SU-DHL-6 (cell line): ENCODE measurements at regions not wholly inside any gene's neighbourhood (a gene's known extent, or its start where the extent isn't known, plus 50 kb on each side); places are given as distances from the start of the nearest gene placed in this dataset.

ENCODE experiments used
- H2AFZ ChIP-seq: fragments of 200-600 bp; sonication (generic); 2 replicates; pipeline ENCODE4 v1.6.1; 2014; ENCODE audit warnings: low read depth, mild to moderate bottlenecking, moderate library complexity, mixed read lengths, antibody characterized with exemption, low read length; ENCODE audit not compliant: severe bottlenecking
- H3F3A ChIP-seq: fragments of 200-600 bp; shearing (Covaris generic); 2 replicates; pipeline ENCODE4 v1.6.0; 2016; ENCODE audit warnings: antibody characterized with exemption, mild to moderate bottlenecking; ENCODE audit not compliant: insufficient read depth
- H3K27ac ChIP-seq: fragments of 200-600 bp; sonication (generic); 2 replicates; pipeline ENCODE4 v1.5.1; 2016; ENCODE audit warnings: low read depth, mild to moderate bottlenecking, low read length, moderate library complexity, mixed read lengths
- H3K27me3 ChIP-seq: fragments of 200-600 bp; sonication (generic), shearing (Covaris generic); 2 replicates; pipeline ENCODE4 v1.6.0; 2014; ENCODE audit warnings: mild to moderate bottlenecking, low read length
- H3K36me3 ChIP-seq: fragments of 200-600 bp; sonication (generic); 2 replicates; pipeline ENCODE4 v1.6.1; 2014; ENCODE audit warnings: mild to moderate bottlenecking, low read length, mixed read lengths
- H3K4me2 ChIP-seq: fragments of 300-600, 200-600 bp; shearing (Covaris generic), sonication (generic); 2 replicates; pipeline ENCODE4 v1.6.0; 2014; ENCODE audit warnings: low read length, low read depth, mild to moderate bottlenecking; ENCODE audit not compliant: poor library complexity, severe bottlenecking
- H3K4me3 ChIP-seq: fragments of 200-600 bp; sonication (generic); 2 replicates; pipeline ENCODE4 v1.5.1; 2014; ENCODE audit warnings: antibody characterized with exemption, low read length, mild to moderate bottlenecking, mixed read lengths; ENCODE audit not compliant: insufficient read depth, poor library complexity, severe bottlenecking
- H3K79me2 ChIP-seq: fragments of 200-600 bp; sonication (generic); 2 replicates; pipeline ENCODE4 v1.6.1; 2014; ENCODE audit warnings: mild to moderate bottlenecking, low read length, moderate library complexity; ENCODE audit not compliant: insufficient read depth
- H3K9ac ChIP-seq: fragments of 200-600 bp; sonication (generic); 2 replicates; pipeline ENCODE4 v1.7.0; 2014; ENCODE audit warnings: mild to moderate bottlenecking, low read length
- H3K9me2 ChIP-seq: fragments of 200-600 bp; sonication (generic); replicated peaks from 2 replicates; pipeline ENCODE4 v1.6.1; 2014; ENCODE audit warnings: low read length; ENCODE audit not compliant: insufficient read depth
- H3K9me3 ChIP-seq: fragments of 200-600 bp; sonication (generic); 2 replicates; pipeline ENCODE4 v1.6.1; 2014; ENCODE audit warnings: low read length, mixed read lengths; ENCODE audit not compliant: insufficient read depth
- H4K20me1 ChIP-seq: fragments of 200-600 bp; sonication (generic); 2 replicates; pipeline ENCODE4 v1.6.1; 2014; ENCODE audit warnings: low read depth, mild to moderate bottlenecking, antibody characterized with exemption, low read length, moderate library complexity, mixed read lengths
- CTCF ChIP-seq: fragments of 200-600 bp; sonication (generic); IDR thresholded peaks from one replicate; pipeline ENCODE4 v1.5.1; 2017; ENCODE audit warnings: antibody characterized with exemption, mild to moderate bottlenecking, low read length, moderate library complexity; ENCODE audit not compliant: insufficient read depth, poor library complexity, severe bottlenecking
- EZH2phosphoT487 ChIP-seq: fragments of 200-600 bp; sonication (generic), shearing (Covaris generic); conservative IDR thresholded peaks from 2 replicates; pipeline ENCODE4 v1.6.1; 2018; ENCODE audit warnings: mild to moderate bottlenecking, antibody characterized with exemption, low read length, moderate library complexity, mixed read lengths

- TF ChIP-seq EZH2phosphoT487 (no peak), CTCF (no peak)
- Histone ChIP-seq H3K4me3 (no peak overlapping the region), H3F3A (no peaks in the 10 kb centered on the region), H2AFZ (no peak overlapping the region), H3K27ac (no peak overlapping the region), H4K20me1 (no peaks in the 10 kb centered on the region), H3K4me2 (no peak overlapping the region), H3K9me2 (no peaks in the 10 kb centered on the region), H3K9ac (no peak overlapping the region), H3K79me2 (no peaks in the 10 kb centered on the region), H3K36me3 (no peaks in the 10 kb centered on the region), H3K9me3 (no peaks in the 10 kb centered on the region), H3K27me3 (no peaks in the 10 kb centered on the region)
These were observed 108.8 kb downstream of the ESM1 start for GRCh38 chr5:54876556-54876955.

DNA sequence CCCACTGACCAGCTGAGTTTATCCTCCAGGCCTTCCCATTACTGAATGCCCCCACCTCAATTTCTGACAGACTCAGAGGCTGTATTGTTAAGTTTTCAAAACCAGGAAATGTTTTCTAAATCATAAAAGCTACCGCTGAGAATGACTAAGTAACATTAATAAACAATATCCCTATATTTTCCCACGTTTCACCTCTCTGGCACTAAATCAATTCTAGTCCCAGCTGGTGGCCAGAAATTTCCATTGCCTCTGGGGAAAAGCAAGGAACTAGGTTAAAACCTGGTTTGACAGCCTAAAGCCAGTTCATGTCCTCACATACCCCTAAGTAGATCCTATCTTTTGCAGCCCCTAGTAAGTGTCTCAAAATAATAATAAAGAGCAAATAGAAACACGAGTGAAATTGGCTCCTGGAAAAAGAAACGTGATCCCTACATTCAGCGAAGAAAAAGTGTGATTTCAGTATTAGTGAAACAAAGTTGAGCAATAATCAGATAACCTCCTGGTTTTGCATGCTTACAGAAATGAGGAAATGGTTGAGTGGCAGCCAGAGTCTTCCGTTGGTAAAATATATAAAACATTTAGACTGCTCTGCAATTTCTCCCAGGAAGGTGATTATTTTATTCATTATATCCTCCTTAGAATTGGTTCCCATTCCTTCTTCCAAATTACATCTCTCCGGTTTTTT, 110.9 kb downstream of the ESM1 start:
- no peak overlapping the region for H3K4me3 ChIP-seq
- no peaks in the 10 kb centered on the region for H4K20me1 ChIP-seq
- TF ChIP-seq EZH2phosphoT487 (no peak), CTCF (no peak)
- H3K9me2 ChIP-seq, result no peaks in the 10 kb centered on the region
- H3F3A ChIP-seq, result no peaks in the 10 kb centered on the region
- H3K36me3 ChIP-seq, result no peaks in the 10 kb centered on the region
- no peak overlapping the region for H2AFZ ChIP-seq
- H3K4me2 ChIP-seq, result no peak overlapping the region
- H3K79me2 ChIP-seq, result no peaks in the 10 kb centered on the region
- no peak overlapping the region for H3K27ac ChIP-seq
- H3K9ac ChIP-seq, result no peak overlapping the region
- no peaks in the 10 kb centered on the region for H3K27me3 ChIP-seq
- H3K9me3 ChIP-seq, result no peaks in the 10 kb centered on the region

DNA sequence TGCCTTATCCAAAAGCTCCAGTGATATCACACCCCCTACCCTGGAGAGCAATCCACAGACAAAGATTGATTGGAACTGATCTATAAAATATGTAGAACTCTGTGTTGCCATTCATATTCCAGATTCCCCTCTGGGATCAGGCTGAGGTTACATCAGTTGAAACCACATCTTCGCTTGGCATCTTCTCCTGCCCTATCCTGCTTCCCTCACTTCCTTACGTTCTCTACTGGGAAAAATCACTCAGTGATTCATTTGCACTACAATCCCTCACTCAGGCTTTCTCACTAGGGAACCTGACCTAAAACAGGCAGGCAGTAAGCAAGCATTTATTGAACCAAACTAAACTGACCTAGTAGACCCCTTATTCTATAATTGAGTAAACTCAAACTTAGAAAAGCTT, 111.7 kb downstream of the ESM1 start:
- no peak overlapping the region for H2AFZ ChIP-seq
- H3K9me2 ChIP-seq, result no peaks in the 10 kb centered on the region
- no peaks in the 10 kb centered on the region for H3F3A ChIP-seq
- H3K9ac ChIP-seq, result no peak overlapping the region
- no peaks in the 10 kb centered on the region for H4K20me1 ChIP-seq
- H3K27ac ChIP-seq, result no peak overlapping the region
- H3K79me2 ChIP-seq, result no peaks in the 10 kb centered on the region
- no peak for TF ChIP-seq EZH2phosphoT487
- TF ChIP-seq CTCF, result no peak
- H3K4me3 ChIP-seq, result no peak overlapping the region
- H3K4me2 ChIP-seq, result no peak overlapping the region
- no peaks in the 10 kb centered on the region for H3K9me3 ChIP-seq
- no peaks in the 10 kb centered on the region for H3K36me3 ChIP-seq
- H3K27me3 ChIP-seq, result no peaks in the 10 kb centered on the region
